ENCODE measurements at regions not wholly inside any gene's neighbourhood (a gene's known extent, or its start where the extent isn't known, plus 50 kb on each side); places are given as distances from the start of the nearest gene placed in this dataset.
A peak's percentile ranks its signal among the peaks of the same experiment; 100 is the strongest.

GRCh38 chr5:121671624-121672023 lies 180.1 kb upstream of the FTMT start:
- H3K4me3 ChIP-seq (ENCODE audit: low read depth, low read length) = no peak overlapping the region
- H3K9me3 ChIP-seq = no peaks in the 10 kb centered on the region
- DNase-seq = no peak
- H3K4me1 ChIP-seq = no peaks in the 10 kb centered on the region
- no peaks in the 10 kb centered on the region for H3K27me3 ChIP-seq
- H3K36me3 ChIP-seq = no peaks in the 10 kb centered on the region
- TF ChIP-seq CTCF (IDR thresholded peaks at IDR 0.05; ENCODE audit: low read depth, low read length) = no peak

DNA sequence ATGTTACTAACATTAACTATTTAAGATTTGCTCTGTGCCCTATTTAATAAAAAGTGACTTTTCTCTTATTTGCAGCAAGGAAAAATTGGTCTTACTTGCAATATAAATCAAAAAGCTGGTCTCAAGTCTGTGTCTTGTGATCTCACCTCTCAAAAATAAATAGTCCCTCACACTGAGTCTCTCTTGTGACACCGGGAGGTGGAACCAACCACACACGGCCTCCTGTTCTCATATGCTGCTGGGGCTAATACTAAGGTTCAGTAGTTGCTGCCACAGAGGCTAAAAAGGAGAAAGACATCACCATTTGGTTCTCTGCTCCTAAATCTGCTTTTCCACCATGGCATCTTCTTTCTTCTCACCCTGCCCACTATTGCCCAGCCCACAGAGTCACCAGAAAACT lies 175.8 kb upstream of the FTMT start:
- Histone ChIP-seq H3K36me3 (no peaks in the 10 kb centered on the region), H3K9me3 (no peaks in the 10 kb centered on the region; the same call in 1 of the 2 replicates), H3K27me3 (no peaks in the 10 kb centered on the region), H3K4me3 (ENCODE audit: low read depth, low read length) (no peak overlapping the region), H3K4me1 (no peaks in the 10 kb centered on the region)
- no peak for DNase-seq
- TF ChIP-seq CTCF (IDR thresholded peaks at IDR 0.05; ENCODE audit: low read depth, low read length) = no peak

DNA sequence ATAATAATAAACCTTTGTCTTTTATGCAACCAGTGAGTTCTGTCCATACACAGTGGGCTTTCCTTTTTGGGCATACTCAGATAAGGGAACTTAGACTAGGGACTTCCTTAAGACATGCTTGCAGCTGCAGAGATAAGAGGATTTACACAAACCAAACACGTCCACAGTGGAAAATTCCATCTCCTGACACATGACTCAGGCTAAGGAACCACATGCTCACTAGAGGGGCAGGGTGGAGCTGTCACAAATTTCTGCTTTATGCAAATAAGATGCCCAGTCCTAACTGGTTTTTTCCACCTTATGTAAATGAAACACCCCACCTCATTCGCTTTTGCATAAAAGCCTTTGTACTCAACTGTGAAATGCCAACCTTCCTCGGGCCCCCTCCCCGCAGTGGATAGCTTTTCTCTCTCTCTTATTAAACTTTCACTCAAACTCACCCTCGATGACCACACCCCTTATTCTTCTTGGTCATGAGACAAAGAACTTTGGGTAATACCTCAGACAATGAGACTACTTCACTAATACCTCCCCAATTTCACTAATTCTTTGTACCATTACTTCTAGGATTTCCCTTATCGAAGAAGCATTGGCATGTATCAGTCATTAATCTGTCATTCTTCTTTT lies 170.3 kb upstream of the FTMT start:
- Histone ChIP-seq H3K27me3 (no peaks in the 10 kb centered on the region), H3K36me3 (no peaks in the 10 kb centered on the region), H3K9me3 (no peaks in the 10 kb centered on the region; the same call in 1 of the 2 replicates), H3K4me1 (no peaks in the 10 kb centered on the region), H3K4me3 (ENCODE audit: low read depth, low read length) (no peak overlapping the region)
- no peak for DNase-seq
- no peak for TF ChIP-seq CTCF (IDR thresholded peaks at IDR 0.05; ENCODE audit: low read depth, low read length)

DNA sequence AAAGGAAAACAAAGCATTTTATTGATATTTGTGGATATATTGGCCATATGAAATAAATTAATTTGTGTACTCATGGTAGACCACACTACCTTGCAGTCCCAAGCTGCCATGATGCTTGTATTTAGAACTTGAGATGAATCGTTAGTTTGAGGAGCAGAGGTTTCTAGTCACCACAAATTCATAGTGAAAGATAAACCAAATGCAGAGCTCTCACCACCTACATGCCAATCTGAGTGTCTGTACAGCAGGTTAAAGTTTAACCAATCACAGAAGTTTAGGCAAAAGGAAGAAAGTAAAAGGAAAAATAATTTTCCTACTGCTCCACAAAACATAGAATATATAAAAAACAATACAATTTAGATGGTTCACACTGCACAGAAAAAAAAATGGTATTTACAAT lies 163.6 kb upstream of the FTMT start:
- no peak for TF ChIP-seq CTCF (IDR thresholded peaks at IDR 0.05; ENCODE audit: low read depth, low read length)
- H3K4me3 ChIP-seq (ENCODE audit: low read depth, low read length) = no peak overlapping the region
- no peak for DNase-seq

DNA sequence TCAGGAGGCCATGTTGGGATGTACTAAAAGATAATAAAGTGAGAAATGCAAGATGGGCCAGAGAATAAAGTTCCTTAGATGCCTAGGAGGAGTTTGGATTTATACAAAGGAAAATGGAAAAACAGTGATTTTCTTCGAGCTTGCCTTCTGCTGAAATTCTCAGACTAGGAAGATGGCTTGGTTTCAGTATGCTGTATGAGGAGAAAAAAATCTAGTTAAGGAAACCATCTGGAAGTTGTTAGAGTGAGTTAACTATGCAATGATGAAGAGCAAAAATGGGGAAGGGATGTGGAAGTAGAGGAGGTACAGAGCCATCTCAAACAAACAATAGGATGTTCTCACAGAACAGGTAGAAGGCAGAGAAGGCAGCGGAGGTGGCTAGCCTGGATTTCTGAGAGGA lies 162.9 kb upstream of the FTMT start:
- DNase-seq = no peak
- Histone ChIP-seq H3K9me3 (no peaks in the 10 kb centered on the region), H3K27me3 (no peaks in the 10 kb centered on the region), H3K4me3 (ENCODE audit: low read depth, low read length) (no peak overlapping the region), H3K36me3 (no peaks in the 10 kb centered on the region), H3K4me1 (peaks cover 7% of the 10 kb centered on the region; the same call in 1 of the 2 replicates)
- no peak for TF ChIP-seq CTCF (IDR thresholded peaks at IDR 0.05; ENCODE audit: low read depth, low read length)

More for the DNA sequence above, 163.6 kb upstream of the FTMT start:
- Histone ChIP-seq H3K36me3 (no peaks in the 10 kb centered on the region), H3K27me3 (no peaks in the 10 kb centered on the region), H3K4me1 (peaks cover 7% of the 10 kb centered on the region; the same call in 1 of the 2 replicates), H3K9me3 (no peaks in the 10 kb centered on the region)

GRCh38 chr5:121691478-121691877 lies 160.2 kb upstream of the FTMT start:
- Histone ChIP-seq H3K4me1 (peaks cover 7% of the 10 kb centered on the region; the same call in 1 of the 2 replicates), H3K27me3 (no peaks in the 10 kb centered on the region), H3K4me3 (ENCODE audit: low read depth, low read length) (no peak overlapping the region), H3K36me3 (no peaks in the 10 kb centered on the region), H3K9me3 (no peaks in the 10 kb centered on the region)
- peak; percentile 6 for DNase-seq
- TF ChIP-seq CTCF (IDR thresholded peaks at IDR 0.05; ENCODE audit: low read depth, low read length) = no peak
